ENCODE measurements at regions not wholly inside any gene's neighbourhood (a gene's known extent, or its start where the extent isn't known, plus 50 kb on each side); places are given as distances from the start of the nearest gene placed in this dataset.

GRCh38 chr5:106894964-106895363 lies 775.8 kb downstream of the EFNA5 start:
- TF ChIP-seq, protein P1, sequence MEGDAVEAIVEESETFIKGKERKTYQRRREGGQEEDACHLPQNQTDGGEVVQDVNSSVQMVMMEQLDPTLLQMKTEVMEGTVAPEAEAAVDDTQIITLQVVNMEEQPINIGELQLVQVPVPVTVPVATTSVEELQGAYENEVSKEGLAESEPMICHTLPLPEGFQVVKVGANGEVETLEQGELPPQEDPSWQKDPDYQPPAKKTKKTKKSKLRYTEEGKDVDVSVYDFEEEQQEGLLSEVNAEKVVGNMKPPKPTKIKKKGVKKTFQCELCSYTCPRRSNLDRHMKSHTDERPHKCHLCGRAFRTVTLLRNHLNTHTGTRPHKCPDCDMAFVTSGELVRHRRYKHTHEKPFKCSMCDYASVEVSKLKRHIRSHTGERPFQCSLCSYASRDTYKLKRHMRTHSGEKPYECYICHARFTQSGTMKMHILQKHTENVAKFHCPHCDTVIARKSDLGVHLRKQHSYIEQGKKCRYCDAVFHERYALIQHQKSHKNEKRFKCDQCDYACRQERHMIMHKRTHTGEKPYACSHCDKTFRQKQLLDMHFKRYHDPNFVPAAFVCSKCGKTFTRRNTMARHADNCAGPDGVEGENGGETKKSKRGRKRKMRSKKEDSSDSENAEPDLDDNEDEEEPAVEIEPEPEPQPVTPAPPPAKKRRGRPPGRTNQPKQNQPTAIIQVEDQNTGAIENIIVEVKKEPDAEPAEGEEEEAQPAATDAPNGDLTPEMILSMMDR (IDR thresholded peaks at IDR 0.05; ENCODE audit: low read depth, low read length, missing control alignments) = no peak
- no peak for DNase-seq (ENCODE audit: extremely low read depth, low read depth)
- no peak overlapping the region for H3K4me3 ChIP-seq (replicated peaks; ENCODE audit: low read depth, low read length)

DNA sequence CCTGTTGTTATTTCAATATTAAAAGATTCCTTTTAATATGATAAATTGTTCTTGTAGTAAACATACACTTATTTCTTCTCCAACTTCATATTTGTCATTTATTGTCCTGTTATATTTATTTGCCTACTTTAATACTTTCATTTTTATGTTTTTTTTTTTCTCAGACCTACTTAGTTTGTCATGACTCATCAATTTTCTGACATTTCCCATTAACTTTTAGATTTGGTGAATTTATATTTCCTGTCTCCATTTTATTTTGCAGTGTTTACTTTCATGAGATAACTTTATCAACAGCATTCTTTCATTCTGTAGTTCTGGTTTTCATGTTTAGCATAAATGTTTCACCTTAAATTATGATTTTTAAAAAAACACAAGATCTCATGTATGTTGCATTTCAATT lies 788.7 kb downstream of the EFNA5 start:
- TF ChIP-seq, protein P1 (IDR thresholded peaks at IDR 0.05; ENCODE audit: low read depth, low read length, missing control alignments) = no peak
- DNase-seq (ENCODE audit: extremely low read depth, low read depth) = no peak
- no peak overlapping the region for H3K4me3 ChIP-seq (replicated peaks; ENCODE audit: low read depth, low read length)

DNA sequence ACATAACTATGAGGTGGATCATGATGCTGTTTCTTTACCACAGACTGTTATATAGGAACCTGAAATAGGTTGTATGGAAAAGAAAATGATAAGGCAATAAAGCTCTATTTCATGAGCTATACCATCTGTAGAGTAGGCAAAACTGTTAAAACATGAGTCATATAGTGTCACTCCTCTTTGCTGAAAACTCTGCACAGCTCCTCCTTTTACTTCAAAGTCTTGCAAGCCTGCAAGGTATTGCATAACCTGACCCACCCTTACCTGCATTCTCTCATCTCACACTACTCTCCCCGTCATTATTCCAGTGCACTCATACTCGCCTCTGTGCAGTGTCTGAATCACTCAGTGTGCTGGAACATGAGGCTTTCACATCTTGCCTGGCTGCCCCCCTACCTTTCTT lies 790.1 kb downstream of the EFNA5 start:
- DNase-seq (ENCODE audit: extremely low read depth, low read depth) = no peak
- H3K4me3 ChIP-seq (replicated peaks; ENCODE audit: low read depth, low read length) = no peak overlapping the region
- TF ChIP-seq, protein P1 (IDR thresholded peaks at IDR 0.05; ENCODE audit: low read depth, low read length, missing control alignments) = no peak

GRCh38 chr5:106877881-106878280 lies 792.9 kb downstream of the EFNA5 start:
- TF ChIP-seq, protein P1 (IDR thresholded peaks at IDR 0.05; ENCODE audit: low read depth, low read length, missing control alignments) = no peak
- no peak for DNase-seq (ENCODE audit: extremely low read depth, low read depth)
- H3K4me3 ChIP-seq (replicated peaks; ENCODE audit: low read depth, low read length) = no peak overlapping the region

- DNase-seq (ENCODE audit: extremely low read depth, low read depth) = no peak
- TF ChIP-seq, protein P1 (IDR thresholded peaks at IDR 0.05; ENCODE audit: low read depth, low read length, missing control alignments) = no peak
- no peak overlapping the region for H3K4me3 ChIP-seq (replicated peaks; ENCODE audit: low read depth, low read length)
Measured at GRCh38 chr5:106876665-106877194, 794.0 kb downstream of the EFNA5 start.

GRCh38 chr5:106876298-106876622 lies 794.5 kb downstream of the EFNA5 start:
- TF ChIP-seq, protein P1 (IDR thresholded peaks at IDR 0.05; ENCODE audit: low read depth, low read length, missing control alignments) = no peak
- no peak for DNase-seq (ENCODE audit: extremely low read depth, low read depth)
- no peak overlapping the region for H3K4me3 ChIP-seq (replicated peaks; ENCODE audit: low read depth, low read length)

GRCh38 chr5:106875591-106876297 lies 795.0 kb downstream of the EFNA5 start:
- TF ChIP-seq, protein P1 (IDR thresholded peaks at IDR 0.05; ENCODE audit: low read depth, low read length, missing control alignments) = peak; percentile 30
- no peak overlapping the region for H3K4me3 ChIP-seq (replicated peaks; ENCODE audit: low read depth, low read length)
- DNase-seq (ENCODE audit: extremely low read depth, low read depth) = no peak

All from HFF-Myc (cell line).